Left colon (tissue), 2 donors: ENCODE measurements at regions not wholly inside any gene's neighbourhood (a gene's known extent, or its start where the extent isn't known, plus 50 kb on each side); places are given as distances from the start of the nearest gene placed in this dataset.

Experiments used
- ATAC-seq: fragments of 200-7000 bp; cut with Tn5 transposase; one replicate; pipeline ENCODE4 v1.9.1; 2020; ENCODE audit warnings: mild to moderate bottlenecking, moderate library complexity
- DNase-seq, 2 donors: peaks; one replicate each; pipeline ENCODE4 v3.0.0-alpha.2; 2020
- intact Hi-C, 2 donors: fragments of 100-400 bp; cut with DNase I in 1 of 2; cut with micrococcal nuclease in 1 of 2; formaldehyde crosslinking; loops; one replicate each; pipeline versions ENCODE4 v1.11.2 to v1.14.0; 2022; cut with DNase I, micrococcal nuclease
- donor health status: DM: no; HTN: no; CAD: no.
- donor health status: DM: yes; HTN: yes; CAD: no.

- DNase-seq = no peak
- intact Hi-C loops = no loop called here
- no peak for ATAC-seq
These were observed 113.9 kb downstream of the TOMM20 start for GRCh38 chr1:235014756-235015155.

- intact Hi-C loops = no loop called here
- DNase-seq (no peak), ATAC-seq (no peak)
These were observed 115.1 kb downstream of the TOMM20 start for GRCh38 chr1:235013512-235013911.

- intact Hi-C loops = no loop called here
- ATAC-seq = no peak
- no peak for DNase-seq
These were observed 116.0 kb downstream of the TOMM20 start for GRCh38 chr1:235012436-235013210.

- intact Hi-C loops = no loop called here
- DNase-seq (peak; percentile 60 to 67), ATAC-seq (peak; percentile 55)
These were observed 116.8 kb downstream of the TOMM20 start for GRCh38 chr1:235011599-235012435.

GRCh38 chr1:235011064-235011598, 117.5 kb downstream of the TOMM20 start:
- DNase-seq (no peak), ATAC-seq (no peak)
- intact Hi-C loops = no loop called here

GRCh38 chr1:235009561-235010306, 118.9 kb downstream of the TOMM20 start:
- intact Hi-C loops = no loop called here
- no peak for DNase-seq
- ATAC-seq = no peak

- intact Hi-C loops = no loop called here
These were observed 119.6 kb downstream of the TOMM20 start for GRCh38 chr1:235009074-235009473.

GRCh38 chr1:235008239-235008638, 120.4 kb downstream of the TOMM20 start:
- ATAC-seq = peak; percentile 61
- intact Hi-C loops = no loop called here

More at GRCh38 chr1:235009074-235009473, 119.6 kb downstream of the TOMM20 start:
- DNase-seq (no peak), ATAC-seq (no peak)

GRCh38 chr1:235006816-235007215, 121.8 kb downstream of the TOMM20 start:
- intact Hi-C loops = no loop called here
- DNase-seq (no peak), ATAC-seq (no peak)

More at GRCh38 chr1:235008239-235008638, 120.4 kb downstream of the TOMM20 start:
- DNase-seq = no peak

GRCh38 chr1:235006132-235006721, 122.4 kb downstream of the TOMM20 start:
- DNase-seq (no peak), ATAC-seq (no peak)
- intact Hi-C loops = no loop called here

- peak; percentile 73 for ATAC-seq
- no peak for DNase-seq
- intact Hi-C loops = no loop called here
These were observed 123.7 kb downstream of the TOMM20 start for GRCh38 chr1:235004840-235005391.

- ATAC-seq (no peak), DNase-seq (no peak)
- intact Hi-C loops = no loop called here
These were observed 124.4 kb downstream of the TOMM20 start for GRCh38 chr1:235004276-235004675.

GRCh38 chr1:235002706-235003300, 125.8 kb downstream of the TOMM20 start:
- no peak for DNase-seq
- no peak for ATAC-seq
- intact Hi-C loops = no loop called here

- ATAC-seq = no peak
- no peak for DNase-seq
- intact Hi-C loops = no loop called here
These were observed 129.1 kb downstream of the TOMM20 start for GRCh38 chr1:234999513-234999940.

- intact Hi-C loops = no loop called here
- DNase-seq (peak; percentile 85 to 93), ATAC-seq (peak; percentile 90)
These were observed 130.5 kb downstream of the TOMM20 start for GRCh38 chr1:234997896-234998741.

- peak; percentile 87 to 97 for DNase-seq
- intact Hi-C loops = no loop called here
- peak; percentile 65 for ATAC-seq
These were observed 131.3 kb downstream of the TOMM20 start for GRCh38 chr1:234997201-234997895.
